ENCODE measurements at regions not wholly inside any gene's neighbourhood (a gene's known extent, or its start where the extent isn't known, plus 50 kb on each side); places are given as distances from the start of the nearest gene placed in this dataset.

DNA sequence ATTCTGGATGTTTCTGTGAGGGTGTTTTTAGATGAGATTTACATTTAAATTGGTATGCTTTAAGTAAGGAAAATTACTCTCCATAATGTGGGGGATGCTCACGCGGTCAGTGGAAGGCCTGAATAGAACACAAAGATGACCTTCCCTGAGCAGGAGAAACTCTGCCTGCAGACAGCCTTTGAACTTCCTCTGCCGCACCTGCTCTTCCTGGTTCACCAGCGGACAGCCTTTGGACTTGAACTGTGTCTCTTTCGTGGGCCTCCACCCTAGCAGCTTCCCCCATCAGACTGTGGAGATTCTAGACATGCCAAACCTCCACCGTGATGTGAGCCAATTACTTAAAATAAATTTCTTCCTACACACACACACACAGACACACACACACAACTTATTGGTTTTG is 210.7 kb downstream of the EFCAB11 start:
- H3K18ac ChIP-seq (ENCODE audit: low read length): no peak overlapping the region
- peaks cover 6 to 7% of the 10 kb centered on the region in 2 donors for H3K9me3 ChIP-seq (replicated peaks in 1 of 2; ENCODE audit: control insufficient read depth in 2 of 2, insufficient read depth in 1 of 2, low read depth in 1 of 2, low read length in 2 of 2)
- no peak overlapping the region for H3K4ac ChIP-seq (ENCODE audit: low read length)
- no peak overlapping the region for H3K14ac ChIP-seq (ENCODE audit: low read length)
- no peak overlapping the region for H2BK5ac ChIP-seq (ENCODE audit: low read length)
- H3K4me3 ChIP-seq (ENCODE audit: low read length in 2 of 2): no peak overlapping the region
- no peak overlapping the region for H3K9ac ChIP-seq (ENCODE audit: low read depth, low read length, poor library complexity)
- no peak overlapping the region for H2AK5ac ChIP-seq (ENCODE audit: low read depth, low read length)
- H2BK15ac ChIP-seq (ENCODE audit: low read length): no peak overlapping the region
- H2BK120ac ChIP-seq (ENCODE audit: low read depth, low read length): no peak overlapping the region
- H4K91ac ChIP-seq (ENCODE audit: low read depth, low read length, poor library complexity): no peak overlapping the region
- H3K23ac ChIP-seq (ENCODE audit: low read depth, low read length, poor library complexity): no peak overlapping the region
- no peaks in the 10 kb centered on the region for H3K4me1 ChIP-seq (ENCODE audit: control insufficient read depth in 2 of 2, insufficient read depth in 1 of 2, low read depth in 1 of 2, low read length in 2 of 2)
- no peaks in the 10 kb centered on the region for H3K36me3 ChIP-seq (replicated peaks in 1 of 2; ENCODE audit: control insufficient read depth in 2 of 2, insufficient read depth in 2 of 2, low read length in 2 of 2)
- DNase-seq (ENCODE audit: low spot score): no peak
- WGBS, 2 donors (ENCODE audit: extremely low coverage in 2 of 2, insufficient read length in 2 of 2, insufficient replicate concordance in 1 of 2): no CpG with 5 or more reads among the region's 6 CpGs
- no peaks in the 10 kb centered on the region for H3K27me3 ChIP-seq (ENCODE audit: control insufficient read depth in 3 of 3, insufficient read depth in 3 of 3, low read depth in 1 of 3, low read length in 3 of 3)
- H3K4me2 ChIP-seq (ENCODE audit: insufficient read depth, low read length, poor library complexity, severe bottlenecking): no peak overlapping the region
- H2BK12ac ChIP-seq (ENCODE audit: low read length): no peak overlapping the region
- no peaks in the 10 kb centered on the region for H3K79me1 ChIP-seq (ENCODE audit: low read depth, low read length)
- H2AFZ ChIP-seq (ENCODE audit: low read length): no peak overlapping the region
- H3K27ac ChIP-seq (replicated peaks; ENCODE audit: low read length): no peak overlapping the region
- no peak overlapping the region for H4K8ac ChIP-seq (ENCODE audit: low read depth, low read length)

- Histone ChIP-seq H3K27ac (replicated peaks; ENCODE audit: low read length) (no peak overlapping the region), H2BK15ac (ENCODE audit: low read length) (no peak overlapping the region), H3K4me1 (ENCODE audit: control insufficient read depth in 2 of 2, insufficient read depth in 1 of 2, low read depth in 1 of 2, low read length in 2 of 2) (no peaks in the 10 kb centered on the region), H3K9me3 (replicated peaks in 1 of 2; ENCODE audit: control insufficient read depth in 2 of 2, insufficient read depth in 1 of 2, low read depth in 1 of 2, low read length in 2 of 2) (peaks cover 6 to 7% of the 10 kb centered on the region in 2 donors), H3K4me2 (ENCODE audit: insufficient read depth, low read length, poor library complexity, severe bottlenecking) (no peak overlapping the region), H4K91ac (ENCODE audit: low read depth, low read length, poor library complexity) (no peak overlapping the region), H2BK12ac (ENCODE audit: low read length) (no peak overlapping the region), H3K4ac (ENCODE audit: low read length) (no peak overlapping the region), H3K14ac (ENCODE audit: low read length) (no peak overlapping the region), H3K4me3 (ENCODE audit: low read length in 2 of 2) (no peak overlapping the region), H3K18ac (ENCODE audit: low read length) (no peak overlapping the region), H4K8ac (ENCODE audit: low read depth, low read length) (no peak overlapping the region), H3K9ac (ENCODE audit: low read depth, low read length, poor library complexity) (no peak overlapping the region), H3K27me3 (ENCODE audit: control insufficient read depth in 3 of 3, insufficient read depth in 3 of 3, low read depth in 1 of 3, low read length in 3 of 3) (no peaks in the 10 kb centered on the region), H2BK120ac (ENCODE audit: low read depth, low read length) (no peak overlapping the region), H3K23ac (ENCODE audit: low read depth, low read length, poor library complexity) (no peak overlapping the region), H2AK5ac (ENCODE audit: low read depth, low read length) (no peak overlapping the region), H2AFZ (ENCODE audit: low read length) (no peak overlapping the region), H3K79me1 (ENCODE audit: low read depth, low read length) (no peaks in the 10 kb centered on the region), H2BK5ac (ENCODE audit: low read length) (no peak overlapping the region), H3K36me3 (replicated peaks in 1 of 2; ENCODE audit: control insufficient read depth in 2 of 2, insufficient read depth in 2 of 2, low read length in 2 of 2) (no peaks in the 10 kb centered on the region)
- no peak for DNase-seq (ENCODE audit: low spot score)
- WGBS, 2 donors (ENCODE audit: extremely low coverage in 2 of 2, insufficient read length in 2 of 2, insufficient replicate concordance in 1 of 2): no CpG with 5 or more reads among the region's 3 CpGs
These were observed 214.3 kb downstream of the EFCAB11 start for GRCh38 chr14:89740241-89740640.

DNA sequence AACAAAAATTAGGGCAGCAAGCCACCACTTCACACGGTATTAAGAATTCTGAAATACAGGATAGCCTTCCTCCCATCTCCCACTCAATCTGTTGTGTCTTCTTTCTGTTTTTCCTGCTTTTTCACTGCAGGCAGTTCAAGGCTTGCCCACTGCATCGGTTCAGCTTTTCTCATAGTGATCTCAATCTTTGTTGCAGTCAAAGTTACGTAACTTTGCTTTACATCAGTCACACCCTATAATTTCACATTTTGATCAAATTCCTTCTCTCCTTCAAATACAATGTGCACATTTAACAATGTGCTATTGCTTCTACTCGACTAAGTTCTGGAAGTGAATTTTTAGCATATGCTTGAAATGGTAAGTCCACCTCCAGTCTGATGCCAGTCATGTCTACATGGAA is 217.6 kb downstream of the EFCAB11 start:
- Histone ChIP-seq H3K27me3 (ENCODE audit: control insufficient read depth in 3 of 3, insufficient read depth in 3 of 3, low read depth in 1 of 3, low read length in 3 of 3) (no peaks in the 10 kb centered on the region), H3K4me2 (ENCODE audit: insufficient read depth, low read length, poor library complexity, severe bottlenecking) (no peak overlapping the region), H4K91ac (ENCODE audit: low read depth, low read length, poor library complexity) (no peak overlapping the region), H3K79me1 (ENCODE audit: low read depth, low read length) (no peaks in the 10 kb centered on the region), H3K36me3 (replicated peaks in 1 of 2; ENCODE audit: control insufficient read depth in 2 of 2, insufficient read depth in 2 of 2, low read length in 2 of 2) (no peaks in the 10 kb centered on the region), H3K9ac (ENCODE audit: low read depth, low read length, poor library complexity) (no peak overlapping the region), H2BK5ac (ENCODE audit: low read length) (no peak overlapping the region), H3K4me3 (ENCODE audit: low read length in 2 of 2) (no peak overlapping the region), H3K18ac (ENCODE audit: low read length) (no peak overlapping the region), H4K8ac (ENCODE audit: low read depth, low read length) (no peak overlapping the region), H2AK5ac (ENCODE audit: low read depth, low read length) (no peak overlapping the region), H3K27ac (replicated peaks; ENCODE audit: low read length) (no peak overlapping the region), H3K9me3 (replicated peaks in 1 of 2; ENCODE audit: control insufficient read depth in 2 of 2, insufficient read depth in 1 of 2, low read depth in 1 of 2, low read length in 2 of 2) (peaks cover 0 to 3% of the 10 kb centered on the region in 2 donors), H3K23ac (ENCODE audit: low read depth, low read length, poor library complexity) (no peak overlapping the region), H3K14ac (ENCODE audit: low read length) (no peak overlapping the region), H2AFZ (ENCODE audit: low read length) (no peak overlapping the region), H2BK12ac (ENCODE audit: low read length) (no peak overlapping the region), H2BK120ac (ENCODE audit: low read depth, low read length) (no peak overlapping the region), H3K4ac (ENCODE audit: low read length) (no peak overlapping the region), H3K4me1 (ENCODE audit: control insufficient read depth in 2 of 2, insufficient read depth in 1 of 2, low read depth in 1 of 2, low read length in 2 of 2) (no peaks in the 10 kb centered on the region), H2BK15ac (ENCODE audit: low read length) (no peak overlapping the region)
- no peak for DNase-seq (ENCODE audit: low spot score)
- no CpG with 5 or more reads among the region's 4 CpGs for WGBS, 2 donors (ENCODE audit: extremely low coverage in 2 of 2, insufficient read length in 2 of 2, insufficient replicate concordance in 1 of 2)

GRCh38 chr14:89731396-89731933 is 223.1 kb downstream of the EFCAB11 start:
- H3K36me3 ChIP-seq (replicated peaks in 1 of 2; ENCODE audit: control insufficient read depth in 2 of 2, insufficient read depth in 2 of 2, low read length in 2 of 2): no peaks in the 10 kb centered on the region
- H3K4ac ChIP-seq (ENCODE audit: low read length): no peak overlapping the region
- no peaks in the 10 kb centered on the region for H3K9me3 ChIP-seq (replicated peaks in 1 of 2; ENCODE audit: control insufficient read depth in 2 of 2, insufficient read depth in 1 of 2, low read depth in 1 of 2, low read length in 2 of 2)
- no peak overlapping the region for H2AFZ ChIP-seq (ENCODE audit: low read length)
- H2BK15ac ChIP-seq (ENCODE audit: low read length): no peak overlapping the region
- no peak overlapping the region for H2AK5ac ChIP-seq (ENCODE audit: low read depth, low read length)
- H3K23ac ChIP-seq (ENCODE audit: low read depth, low read length, poor library complexity): no peak overlapping the region
- H3K79me1 ChIP-seq (ENCODE audit: low read depth, low read length): no peaks in the 10 kb centered on the region
- H2BK120ac ChIP-seq (ENCODE audit: low read depth, low read length): no peak overlapping the region
- no peak overlapping the region for H4K8ac ChIP-seq (ENCODE audit: low read depth, low read length)
- no peak overlapping the region for H3K27ac ChIP-seq (replicated peaks; ENCODE audit: low read length)
- no peak for DNase-seq (ENCODE audit: low spot score)
- H4K91ac ChIP-seq (ENCODE audit: low read depth, low read length, poor library complexity): no peak overlapping the region
- no peak overlapping the region for H2BK5ac ChIP-seq (ENCODE audit: low read length)
- no peaks in the 10 kb centered on the region for H3K4me1 ChIP-seq (ENCODE audit: control insufficient read depth in 2 of 2, insufficient read depth in 1 of 2, low read depth in 1 of 2, low read length in 2 of 2)
- no peak overlapping the region for H2BK12ac ChIP-seq (ENCODE audit: low read length)
- H3K4me3 ChIP-seq (ENCODE audit: low read length in 2 of 2): no peak overlapping the region
- WGBS, 2 donors (ENCODE audit: extremely low coverage in 2 of 2, insufficient read length in 2 of 2, insufficient replicate concordance in 1 of 2): no CpG with 5 or more reads among the region's 6 CpGs
- H3K27me3 ChIP-seq (ENCODE audit: control insufficient read depth in 3 of 3, insufficient read depth in 3 of 3, low read depth in 1 of 3, low read length in 3 of 3): no peaks in the 10 kb centered on the region
- H3K9ac ChIP-seq (ENCODE audit: low read depth, low read length, poor library complexity): no peak overlapping the region
- H3K18ac ChIP-seq (ENCODE audit: low read length): no peak overlapping the region
- no peak overlapping the region for H3K4me2 ChIP-seq (ENCODE audit: insufficient read depth, low read length, poor library complexity, severe bottlenecking)
- no peak overlapping the region for H3K14ac ChIP-seq (ENCODE audit: low read length)

Data from neuronal stem cell (in vitro differentiated cells).